ENCODE measurements at regions not wholly inside any gene's neighbourhood (a gene's known extent, or its start where the extent isn't known, plus 50 kb on each side); places are given as distances from the start of the nearest gene placed in this dataset.

- no peak for DNase-seq (ENCODE audit: low spot score)
- Histone ChIP-seq H3K27ac (no peak overlapping the region), H3K4me3 (no peak overlapping the region)
- TF ChIP-seq, protein P1, sequence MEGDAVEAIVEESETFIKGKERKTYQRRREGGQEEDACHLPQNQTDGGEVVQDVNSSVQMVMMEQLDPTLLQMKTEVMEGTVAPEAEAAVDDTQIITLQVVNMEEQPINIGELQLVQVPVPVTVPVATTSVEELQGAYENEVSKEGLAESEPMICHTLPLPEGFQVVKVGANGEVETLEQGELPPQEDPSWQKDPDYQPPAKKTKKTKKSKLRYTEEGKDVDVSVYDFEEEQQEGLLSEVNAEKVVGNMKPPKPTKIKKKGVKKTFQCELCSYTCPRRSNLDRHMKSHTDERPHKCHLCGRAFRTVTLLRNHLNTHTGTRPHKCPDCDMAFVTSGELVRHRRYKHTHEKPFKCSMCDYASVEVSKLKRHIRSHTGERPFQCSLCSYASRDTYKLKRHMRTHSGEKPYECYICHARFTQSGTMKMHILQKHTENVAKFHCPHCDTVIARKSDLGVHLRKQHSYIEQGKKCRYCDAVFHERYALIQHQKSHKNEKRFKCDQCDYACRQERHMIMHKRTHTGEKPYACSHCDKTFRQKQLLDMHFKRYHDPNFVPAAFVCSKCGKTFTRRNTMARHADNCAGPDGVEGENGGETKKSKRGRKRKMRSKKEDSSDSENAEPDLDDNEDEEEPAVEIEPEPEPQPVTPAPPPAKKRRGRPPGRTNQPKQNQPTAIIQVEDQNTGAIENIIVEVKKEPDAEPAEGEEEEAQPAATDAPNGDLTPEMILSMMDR (IDR thresholded peaks at IDR 0.05) = no peak
Measured at GRCh38 chrX:115400960-115401359, 111.4 kb downstream of the LUZP4 start.

- no peak for DNase-seq (ENCODE audit: low spot score)
- Histone ChIP-seq H3K4me3 (no peak overlapping the region), H3K27ac (no peak overlapping the region)
- TF ChIP-seq, protein P1 (IDR thresholded peaks at IDR 0.05) = no peak
Measured at GRCh38 chrX:115402299-115402698, 112.8 kb downstream of the LUZP4 start.

- Histone ChIP-seq H3K27ac (no peak overlapping the region), H3K4me3 (no peak overlapping the region)
- no peak for DNase-seq (ENCODE audit: low spot score)
- TF ChIP-seq, protein P1 (IDR thresholded peaks at IDR 0.05) = no peak
Measured at GRCh38 chrX:115408771-115409400, 119.4 kb downstream of the LUZP4 start.

- DNase-seq (ENCODE audit: low spot score) = no peak
- Histone ChIP-seq H3K27ac (no peak overlapping the region), H3K4me3 (no peak overlapping the region)
- TF ChIP-seq, protein P1 (IDR thresholded peaks at IDR 0.05) = no peak
Measured at GRCh38 chrX:115409551-115409950, 120.0 kb downstream of the LUZP4 start.

GRCh38 chrX:115410731-115411428 is 121.4 kb downstream of the LUZP4 start:
- no peak for DNase-seq (ENCODE audit: low spot score)
- TF ChIP-seq, protein P1 (IDR thresholded peaks at IDR 0.05) = no peak
- H3K27ac ChIP-seq = no peak overlapping the region
- H3K4me3 ChIP-seq = no peak overlapping the region

DNA sequence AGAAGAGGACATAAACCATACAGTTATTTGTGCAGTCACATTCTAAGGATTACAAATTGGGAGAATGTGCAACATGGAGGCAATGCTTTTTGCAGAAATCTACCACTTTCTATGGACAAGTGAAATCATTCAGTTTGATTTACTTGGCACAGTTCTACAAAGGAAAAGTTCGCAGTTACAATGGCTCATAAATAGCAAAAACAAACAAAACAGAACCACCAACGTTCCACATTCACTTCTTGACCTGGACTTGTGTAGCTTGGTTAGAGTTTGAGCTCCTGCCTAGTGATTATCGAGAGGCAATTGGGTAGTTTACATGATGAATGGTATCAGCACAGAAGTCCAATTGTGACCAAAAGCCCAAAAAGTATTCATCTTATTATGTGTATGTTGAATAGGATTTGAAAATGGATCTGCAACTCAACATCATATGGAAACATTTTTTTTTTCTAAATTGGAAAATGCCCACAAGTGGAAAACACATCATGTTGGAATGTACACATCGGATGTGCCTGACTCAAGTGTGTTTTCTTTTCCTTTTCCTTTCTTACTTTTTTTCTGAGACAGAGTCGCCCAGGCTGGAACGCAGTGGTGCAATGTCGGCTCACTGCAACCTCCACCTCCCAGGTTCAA is 123.8 kb downstream of the LUZP4 start:
- TF ChIP-seq, protein P1 (IDR thresholded peaks at IDR 0.05) = no peak
- Histone ChIP-seq H3K4me3 (no peak overlapping the region), H3K27ac (no peak overlapping the region)
- no peak for DNase-seq (ENCODE audit: low spot score)
